GM12878 (cell line): ENCODE measurements at regions not wholly inside any gene's neighbourhood (a gene's known extent, or its start where the extent isn't known, plus 50 kb on each side); places are given as distances from the start of the nearest gene placed in this dataset.

Source experiments
- ATAC-seq: fragments of 200-7000 bp; cut with Tn5 transposase; 3 replicates; pipeline ENCODE4 v1.9.1; 2020; ENCODE audit warnings: mild to moderate bottlenecking, moderate library complexity
- BruUV-seq: library from RNA; stranded (reverse); fragments of 400-500 nt; replicated peaks from 2 replicates; lab custom pipeline; 2021; lab: Mats Ljungman, UMichigan
- CTCF ChIA-PET: fragments of 300-600 bp; sonication (Branson Sonifier 250); formaldehyde crosslinking; extraction: SDS; loops from one replicate; lab custom pipeline; 2021; ENCODE audit warnings: inconsistent platforms; lab: Yijun Ruan, JAX
- POLR2A ChIA-PET: fragments of 350-600 bp; formaldehyde crosslinking; extraction: SDS; loops from one replicate; lab custom pipeline; 2021; ENCODE audit warnings: inconsistent platforms; lab: Charles Lee
- RAD21 ChIA-PET: fragments of 300-600 bp; sonication (Branson Sonifier 250); formaldehyde crosslinking; loops from one replicate; lab custom pipeline; 2023; ENCODE audit warnings: antibody characterized with exemption; ENCODE audit not compliant: unreplicated experiment; lab: Charles Lee
- SMC1A ChIA-PET: fragments of 300-600 bp; sonication (Branson Sonifier 250); formaldehyde crosslinking; loops from one replicate; lab custom pipeline; 2023; ENCODE audit not compliant: unreplicated experiment, uncharacterized antibody; lab: Charles Lee
- DNase-seq: peaks from one replicate; pipeline ENCODE4 v3.0.0-alpha.2; 2011; ENCODE audit warnings: low read depth, low spot score
- FAIRE-seq: peaks from 3 replicates; lab custom pipeline; 2011; peaks lifted over from hg19 to GRCh38; lab: Jason Lieb, UNC
- H2AFZ ChIP-seq: 2 replicates; pipeline ENCODE4 v1.6.0; 2011; ENCODE audit warnings: low read depth, low read length, control low read depth; ENCODE audit not compliant: control insufficient read depth
- H3K27ac ChIP-seq: 2 replicates; pipeline ENCODE4 v1.5.1; 2011; ENCODE audit warnings: control low read depth; ENCODE audit not compliant: control insufficient read depth, insufficient read depth
- H3K27me3 ChIP-seq, 2 experiments: replicated peaks in 1 of 2; 2 replicates each; pipeline versions ENCODE4 v1.6.0 to v1.6.1; 2011; ENCODE audit warnings: low read length in 1 of 2; ENCODE audit not compliant: control insufficient read depth in 2 of 2, insufficient read depth in 2 of 2
- H3K36me3 ChIP-seq, 2 experiments: 2 replicates each; pipeline ENCODE4 v1.5.1; 2011; ENCODE audit warnings: low read length in 1 of 2; ENCODE audit not compliant: control insufficient read depth in 2 of 2, insufficient read depth in 2 of 2
- H3K4me1 ChIP-seq: 2 replicates; pipeline ENCODE4 v1.6.1; 2011; ENCODE audit warnings: mild to moderate bottlenecking, low read length, moderate library complexity, mixed read lengths; ENCODE audit not compliant: control insufficient read depth, insufficient read depth
- H3K4me2 ChIP-seq: 2 replicates; pipeline ENCODE4 v1.6.0; 2011; ENCODE audit warnings: control low read depth; ENCODE audit not compliant: control insufficient read depth, insufficient read depth
- H3K4me3 ChIP-seq: fragments of 200-600 bp; sonication (generic); 2 replicates; pipeline ENCODE4 v1.5.1; 2016
- H3K79me2 ChIP-seq: 2 replicates; pipeline ENCODE4 v1.6.0; 2011; ENCODE audit warnings: low read length; ENCODE audit not compliant: control insufficient read depth, insufficient read depth
- H3K9ac ChIP-seq: 2 replicates; pipeline ENCODE4 v1.8.0; 2011; ENCODE audit warnings: low read length, control low read depth, mixed read lengths; ENCODE audit not compliant: control insufficient read depth, insufficient read depth
- H3K9me3 ChIP-seq: replicated peaks from 3 replicates; pipeline ENCODE4 v1.5.1; 2011; ENCODE audit warnings: mild to moderate bottlenecking, low read length; ENCODE audit not compliant: control insufficient read depth, insufficient read depth
- H4K20me1 ChIP-seq: 2 replicates; pipeline ENCODE4 v1.6.0; 2011; ENCODE audit not compliant: control insufficient read depth, insufficient read depth
- MEF2A ChIP-seq: IDR thresholded peaks from 2 replicates; pipeline ENCODE4 v1.6.1; 2011; ENCODE audit warnings: low read depth, mild to moderate bottlenecking, low read length, moderate library complexity; ENCODE audit not compliant: insufficient read depth
- NFYA ChIP-seq: IDR thresholded peaks from 2 replicates; pipeline ENCODE4 v1.6.1; 2011; ENCODE audit warnings: low read depth, mild to moderate bottlenecking, low read length, improper control_type of control experiment, borderline replicate concordance
- SPI1 ChIP-seq: IDR thresholded peaks from 2 replicates; pipeline ENCODE4 v1.6.1; 2011; ENCODE audit warnings: low read depth, mild to moderate bottlenecking, low read length, moderate library complexity, borderline replicate concordance; ENCODE audit not compliant: insufficient read depth
- WGBS: methylation state at CpG from one replicate; pipeline ENCODE4 v1.1.6; 2016; ENCODE audit warnings: low lambda C conversion rate; ENCODE audit not compliant: insufficient replicate concordance, insufficient coverage; ENCODE audit errors: missing lambda C conversion rate; 5-methylcytosine and 5-hydroxymethylcytosine counted together
- in situ Hi-C: fragments of 300-500 bp; cut with MboI; formaldehyde crosslinking; loops from 9 replicates; pipeline ENCODE4 v1.14.3; 2018; ENCODE audit warnings: mixed read lengths
- intact Hi-C: fragments of 100-400 bp; cut with micrococcal nuclease; formaldehyde crosslinking; loops from one replicate; pipeline ENCODE4 v1.14.2; 2022; ENCODE audit not compliant: unreplicated experiment

DNA sequence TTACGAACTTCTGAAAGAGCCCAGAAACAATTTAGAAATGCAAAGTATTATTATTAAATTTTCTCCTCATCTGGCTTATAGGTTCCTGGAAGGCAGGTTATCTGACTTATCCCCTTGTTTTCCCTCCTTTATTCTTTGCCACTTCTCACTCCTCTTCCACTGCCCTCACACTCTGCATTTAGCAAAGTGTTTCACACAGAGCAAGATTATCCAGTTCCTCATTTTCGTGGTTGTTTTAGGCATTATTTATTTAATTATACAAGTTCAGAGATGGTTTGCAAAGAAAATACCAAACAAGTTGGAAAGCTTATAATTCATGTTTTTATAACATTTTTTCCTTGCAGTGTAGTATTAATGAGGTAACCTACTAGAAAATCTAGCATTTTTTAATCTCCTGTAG is 544.9 kb downstream of the NSUN3 start:
- DNase-seq (no peak), ATAC-seq (no peak), FAIRE-seq (no peak)
- no TSS peak for BruUV-seq
- Histone ChIP-seq H3K4me1 (no peaks in the 10 kb centered on the region), H3K79me2 (no peaks in the 10 kb centered on the region), H3K4me3 (no peak overlapping the region), H3K27me3 (no peaks in the 10 kb centered on the region), H3K4me2 (no peak overlapping the region), H3K36me3 (no peaks in the 10 kb centered on the region), H4K20me1 (no peaks in the 10 kb centered on the region), H3K9me3 (no peaks in the 10 kb centered on the region), H3K9ac (no peak overlapping the region), H3K27ac (no peak overlapping the region), H2AFZ (no peak overlapping the region)
- 0% methylated on average over 2 of the region's 2 CpGs for WGBS
- POLR2A ChIA-PET: no interaction called here
- SMC1A ChIA-PET: interaction anchor here (1.8 kb wide), 1 partner anchor 12 kb away, joined by 4 read pairs; no protein-coding TSS in a partner anchor
- RAD21 ChIA-PET: no interaction called here
- TF ChIP-seq MEF2A: no peak
- TF ChIP-seq SPI1: peak; percentile 51; the same call in 1 of the 2 replicates
- CTCF ChIA-PET: interaction anchor here (1.4 to 1.8 kb wide), 3 partner anchors 9 to 23 kb away, joined by 3 to 6 read pairs (median 4); no protein-coding TSS in a partner anchor
- in situ Hi-C loops: no loop called here
- intact Hi-C loops: no loop called here

DNA sequence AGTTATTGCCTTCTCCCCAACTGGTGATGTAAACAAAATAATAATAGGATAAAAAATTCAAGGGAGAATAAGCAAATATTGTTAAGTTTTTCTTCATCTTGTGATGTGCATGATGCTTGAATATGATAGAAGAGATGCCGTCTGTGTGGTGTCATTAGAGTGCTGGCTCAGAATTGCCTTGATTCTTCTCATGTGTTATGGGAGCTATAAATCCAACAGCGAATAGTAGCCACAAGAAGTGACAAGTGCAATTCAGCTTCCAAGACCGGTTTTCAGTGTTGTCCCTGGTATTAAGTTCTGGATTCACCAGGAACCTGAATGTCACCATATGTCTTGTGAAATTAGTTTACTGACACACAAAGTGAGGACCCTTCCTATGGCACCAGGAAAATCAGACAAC is 547.0 kb downstream of the NSUN3 start:
- no peak overlapping the region for H3K27ac ChIP-seq
- BruUV-seq: no TSS peak
- POLR2A ChIA-PET: no interaction called here
- no peak for ATAC-seq
- no peak overlapping the region for H2AFZ ChIP-seq
- H3K36me3 ChIP-seq: no peaks in the 10 kb centered on the region
- no peaks in the 10 kb centered on the region for H3K27me3 ChIP-seq
- TF ChIP-seq NFYA: no peak
- TF ChIP-seq, all 136 proteins: peak for 0
- DNase-seq (no peak), FAIRE-seq (no peak)
- ChIA-PET CTCF (no interaction called here), SMC1A (no interaction called here), RAD21 (no interaction called here)
- Histone ChIP-seq H3K4me3 (no peak overlapping the region), H3K4me1 (no peaks in the 10 kb centered on the region), H3K79me2 (no peaks in the 10 kb centered on the region), H3K9me3 (no peaks in the 10 kb centered on the region), H3K9ac (no peak overlapping the region), H3K4me2 (no peak overlapping the region), H4K20me1 (no peaks in the 10 kb centered on the region)
- intact Hi-C loops: no loop called here
- in situ Hi-C loops: no loop called here
- 42% methylated on average over 3 of the region's 3 CpGs for WGBS
